Erythroblast (primary cell): ENCODE measurements at regions not wholly inside any gene's neighbourhood (a gene's known extent, or its start where the extent isn't known, plus 50 kb on each side); places are given as distances from the start of the nearest gene placed in this dataset.

Experiments
- GATA1 ChIP-seq: IDR thresholded peaks from 2 replicates; pipeline ENCODE4 v1.6.1; 2011; ENCODE audit warnings: low read depth, mild to moderate bottlenecking, control low read depth, low read length, moderate library complexity
- POLR2A ChIP-seq: IDR thresholded peaks from 2 replicates; pipeline ENCODE4 v1.6.1; 2011; ENCODE audit warnings: mild to moderate bottlenecking, low read length

- no peak for TF ChIP-seq POLR2A
- no peak for TF ChIP-seq GATA1
These were observed 217.0 kb downstream of the ANAPC1 start for GRCh38 chr2:111667001-111667400.
